Aorta (tissue), 5 donors: ENCODE measurements at regions not wholly inside any gene's neighbourhood (a gene's known extent, or its start where the extent isn't known, plus 50 kb on each side); places are given as distances from the start of the nearest gene placed in this dataset.

ENCODE experiments used
- ATAC-seq: fragments of 200-7000 bp; cut with Tn5 transposase; one replicate; pipeline ENCODE4 v1.9.1; 2022; ENCODE audit warnings: moderate library complexity; ENCODE audit not compliant: low FRiP score
- DNase-seq, 2 donors: peaks; one replicate each; pipeline ENCODE4 v3.0.0-alpha.2; 2020
- H3K27ac ChIP-seq, 2 donors: one replicate each; pipeline ENCODE4 v1.5.1; 2013; ENCODE audit warnings: low read length in 2 of 2, mild to moderate bottlenecking in 2 of 2, moderate library complexity in 2 of 2, control low read depth in 1 of 2, inconsistent platforms in 1 of 2, low read depth in 1 of 2
- H3K27me3 ChIP-seq, 2 donors: one replicate each; pipeline ENCODE4 v1.6.1; 2013; ENCODE audit warnings: control low read depth in 1 of 2, low read length in 1 of 2, mild to moderate bottlenecking in 1 of 2, moderate library complexity in 1 of 2; ENCODE audit not compliant: insufficient read depth in 2 of 2, control insufficient read depth in 1 of 2
- H3K36me3 ChIP-seq, 2 donors: one replicate each; pipeline ENCODE4 v1.6.1; 2013; ENCODE audit warnings: control low read depth in 1 of 2, low read length in 1 of 2, mild to moderate bottlenecking in 1 of 2; ENCODE audit not compliant: insufficient read depth in 2 of 2, control insufficient read depth in 1 of 2
- H3K4me1 ChIP-seq, 2 donors: one replicate each; pipeline ENCODE4 v1.6.1; 2013; ENCODE audit warnings: low read length in 2 of 2, control low read depth in 1 of 2, mild to moderate bottlenecking in 1 of 2, moderate library complexity in 1 of 2; ENCODE audit not compliant: insufficient read depth in 2 of 2, control insufficient read depth in 1 of 2
- H3K4me3 ChIP-seq, 2 donors: one replicate each; pipeline ENCODE4 v1.5.1; 2013; ENCODE audit warnings: low read length in 2 of 2, control low read depth in 1 of 2, mild to moderate bottlenecking in 1 of 2
- H3K9me3 ChIP-seq: one replicate; pipeline ENCODE4 v1.6.1; 2013; ENCODE audit warnings: mild to moderate bottlenecking, low read length; ENCODE audit not compliant: control insufficient read depth
- whole genome bisulfite sequencing, 2 donors: extraction: QIAGEN DNeasy Blood & Tissue Kit; methylation state at CpG; one replicate each; pipeline ENCODE4 v1.1.7; 2013; 5-methylcytosine and 5-hydroxymethylcytosine counted together
- intact Hi-C, 2 donors: fragments of 100-400 bp; cut with DNase I; formaldehyde crosslinking; loops; one replicate each; pipeline versions ENCODE4 v1.14.2 to v1.15.0; 2022
- donor health status: healthy with polysubstance abuse.
- donor health status: Bipolar disorder and iron deficiency.
- donor health status: DM: no; HTN: no; CAD: no.
- donor health status: DM: no; HTN: no; CAD: no.
- donor health status: DM: yes; HTN: yes; CAD: no.

DNA sequence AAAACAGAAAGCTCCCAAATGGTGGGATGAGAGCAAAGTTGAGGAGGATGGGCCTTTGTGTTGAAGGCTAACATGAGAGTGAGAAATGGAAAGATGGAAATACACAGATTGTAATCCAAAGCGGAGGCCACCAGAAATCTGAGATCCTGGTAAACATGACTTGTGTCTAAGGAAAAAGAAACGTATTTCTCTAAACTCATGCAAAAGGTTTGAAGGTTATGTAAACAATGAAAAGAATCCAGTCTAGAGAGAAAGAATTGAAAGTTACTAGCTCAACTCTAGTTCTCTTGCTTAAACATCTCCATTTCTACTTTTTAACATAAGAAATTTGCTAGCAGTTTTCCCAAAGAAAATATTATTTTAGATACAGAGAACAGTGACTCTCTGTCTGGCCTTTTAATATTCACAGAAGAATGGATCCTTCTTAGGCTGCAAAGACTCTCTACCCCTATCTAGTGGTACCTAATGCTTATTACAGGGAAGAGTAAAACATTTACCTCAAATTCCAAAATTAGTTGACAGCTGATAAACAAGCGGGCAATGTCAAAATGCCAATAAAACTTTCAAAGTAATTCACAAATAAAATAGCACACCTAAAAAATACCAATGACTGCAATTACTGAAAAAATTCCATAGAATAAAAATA lies 75.8 kb upstream of the SOX5 start:
- intact Hi-C loops: loop anchor here in 1 of 2 donors (5.0 to 10.0 kb wide), 2 partner anchors 733 to 820 kb away; no protein-coding TSS in a partner anchor
- Histone ChIP-seq H3K4me1 (no peaks in the 10 kb centered on the region), H3K27me3 (no peaks in the 10 kb centered on the region), H3K27ac (peak overlapping the region in 1 of 2 donors; percentile 28), H3K4me3 (no peak overlapping the region), H3K9me3 (no peaks in the 10 kb centered on the region), H3K36me3 (no peaks in the 10 kb centered on the region)
- no peak for ATAC-seq
- DNase-seq: no peak
- WGBS, 2 donors: 63 to 64% methylated on average over 3 of the region's 3 CpGs

DNA sequence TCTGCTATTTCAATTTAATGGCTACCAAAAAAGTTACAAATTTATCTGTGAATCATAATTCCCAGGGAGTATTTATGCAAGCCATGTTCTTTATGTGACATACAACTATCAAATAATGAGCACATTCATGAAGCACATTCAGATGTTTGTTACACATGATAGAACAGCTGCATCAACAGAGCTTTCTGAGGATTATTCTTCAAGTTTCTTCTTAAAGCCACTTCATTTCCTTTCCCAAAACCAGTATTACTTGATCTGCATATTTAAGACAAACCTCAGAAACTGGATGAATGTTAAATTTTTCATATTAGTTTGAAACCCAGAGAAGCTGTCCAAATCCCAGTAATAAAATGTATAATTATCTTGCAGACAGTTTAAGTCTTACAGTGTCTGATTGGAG lies 73.6 kb upstream of the SOX5 start:
- Histone ChIP-seq H3K27me3 (no peaks in the 10 kb centered on the region), H3K4me3 (no peak overlapping the region), H3K9me3 (no peaks in the 10 kb centered on the region), H3K27ac (no peak overlapping the region), H3K36me3 (no peaks in the 10 kb centered on the region), H3K4me1 (no peaks in the 10 kb centered on the region)
- ATAC-seq: no peak
- no peak for DNase-seq
- intact Hi-C loops: loop anchor here in 1 of 2 donors (10.0 kb wide), 1 partner anchor 818 kb away; no protein-coding TSS in a partner anchor

DNA sequence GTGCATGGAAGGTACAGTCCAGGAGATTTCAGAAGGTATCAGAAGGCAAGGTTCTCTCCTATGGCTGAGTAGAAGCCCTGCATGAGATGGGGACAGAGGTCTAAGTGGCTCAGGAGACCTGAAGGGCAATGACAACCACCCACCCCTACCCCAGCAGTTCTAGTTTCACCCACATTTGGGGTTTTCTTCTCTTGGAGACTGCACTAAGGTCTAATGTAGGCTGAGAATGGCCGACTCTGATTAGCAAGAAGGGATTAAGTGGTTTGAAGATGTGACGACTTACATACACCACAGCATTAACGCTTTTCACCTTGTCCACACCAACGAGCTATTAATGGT lies 71.7 kb upstream of the SOX5 start:
- H3K27ac ChIP-seq: no peak overlapping the region
- WGBS, 2 donors: 96 to 99% methylated on average over 4 of the region's 4 CpGs
- no peaks in the 10 kb centered on the region for H3K36me3 ChIP-seq
- no peaks in the 10 kb centered on the region for H3K27me3 ChIP-seq
- intact Hi-C loops: loop anchor here in 1 of 2 donors (10.0 kb wide), 1 partner anchor 816 kb away; no protein-coding TSS in a partner anchor
- H3K4me1 ChIP-seq: no peaks in the 10 kb centered on the region
- H3K4me3 ChIP-seq: no peak overlapping the region
- DNase-seq (no peak), ATAC-seq (no peak)
- H3K9me3 ChIP-seq: no peaks in the 10 kb centered on the region

DNA sequence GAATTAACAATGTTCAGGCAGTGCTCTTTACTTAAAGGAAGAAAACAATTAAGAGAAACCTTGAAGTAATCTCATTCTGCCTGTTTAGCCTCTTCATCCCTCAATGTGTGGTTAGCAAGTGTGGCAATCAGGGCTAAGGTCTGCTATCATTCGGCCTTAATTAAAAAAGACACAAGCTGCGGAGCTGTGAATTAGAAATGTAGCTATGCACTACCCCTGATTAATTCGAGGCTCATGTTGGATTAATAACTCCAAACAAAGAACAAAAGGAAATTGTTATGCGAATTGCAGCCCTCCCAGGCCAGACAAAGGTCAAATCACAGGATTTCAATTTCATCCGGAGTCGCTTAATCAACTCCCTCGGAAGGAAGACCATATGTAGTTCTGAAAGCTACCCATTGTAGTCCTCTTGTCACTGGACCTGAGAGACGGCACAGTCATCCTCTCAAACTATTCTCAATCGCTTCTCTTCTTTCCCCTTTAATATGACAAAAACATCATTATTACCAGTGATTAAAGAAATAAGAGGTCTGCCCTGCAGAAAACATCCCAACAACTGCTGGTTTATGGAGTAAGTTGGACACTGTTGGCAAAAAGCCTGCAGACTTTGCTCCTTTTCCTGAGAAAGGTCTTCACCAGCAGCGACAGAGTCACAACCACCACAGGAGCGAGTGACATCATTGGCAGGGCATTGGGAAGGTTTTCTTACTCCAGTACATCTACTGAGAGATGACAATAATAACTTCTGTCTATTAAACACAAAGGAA lies 71.1 kb upstream of the SOX5 start:
- 94 to 97% methylated on average over 11 of the region's 11 CpGs for WGBS, 2 donors
- intact Hi-C loops: loop anchor here in 1 of 2 donors (10.0 kb wide), 1 partner anchor 816 kb away; no protein-coding TSS in a partner anchor
- Histone ChIP-seq H3K27me3 (no peaks in the 10 kb centered on the region), H3K36me3 (no peaks in the 10 kb centered on the region), H3K9me3 (no peaks in the 10 kb centered on the region), H3K4me3 (no peak overlapping the region), H3K4me1 (no peaks in the 10 kb centered on the region), H3K27ac (no peak overlapping the region)
- ATAC-seq (no peak), DNase-seq (no peak)

DNA sequence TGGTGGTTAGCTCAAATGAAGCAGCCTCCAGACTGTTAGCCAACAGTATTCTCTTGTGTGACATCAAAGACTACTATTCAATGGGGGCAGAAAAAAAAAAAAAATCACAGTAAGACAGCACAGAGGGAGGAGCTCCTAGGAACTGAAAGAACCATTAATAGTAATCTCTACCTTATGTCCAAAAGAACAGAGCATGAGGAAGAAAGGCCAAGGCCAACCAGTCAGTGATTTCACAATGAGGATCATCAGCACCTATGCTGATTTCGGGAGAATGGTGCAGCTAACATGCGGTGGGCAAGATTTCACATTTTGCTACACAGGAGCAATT lies 66.3 kb upstream of the SOX5 start:
- 95 to 96% methylated on average over 2 of the region's 2 CpGs for WGBS, 2 donors
- H3K36me3 ChIP-seq: no peaks in the 10 kb centered on the region
- H3K27me3 ChIP-seq: no peaks in the 10 kb centered on the region
- no peaks in the 10 kb centered on the region for H3K4me1 ChIP-seq
- H3K27ac ChIP-seq: no peak overlapping the region
- no peak overlapping the region for H3K4me3 ChIP-seq
- intact Hi-C loops: no loop called here
- DNase-seq (no peak), ATAC-seq (no peak)
- no peaks in the 10 kb centered on the region for H3K9me3 ChIP-seq

DNA sequence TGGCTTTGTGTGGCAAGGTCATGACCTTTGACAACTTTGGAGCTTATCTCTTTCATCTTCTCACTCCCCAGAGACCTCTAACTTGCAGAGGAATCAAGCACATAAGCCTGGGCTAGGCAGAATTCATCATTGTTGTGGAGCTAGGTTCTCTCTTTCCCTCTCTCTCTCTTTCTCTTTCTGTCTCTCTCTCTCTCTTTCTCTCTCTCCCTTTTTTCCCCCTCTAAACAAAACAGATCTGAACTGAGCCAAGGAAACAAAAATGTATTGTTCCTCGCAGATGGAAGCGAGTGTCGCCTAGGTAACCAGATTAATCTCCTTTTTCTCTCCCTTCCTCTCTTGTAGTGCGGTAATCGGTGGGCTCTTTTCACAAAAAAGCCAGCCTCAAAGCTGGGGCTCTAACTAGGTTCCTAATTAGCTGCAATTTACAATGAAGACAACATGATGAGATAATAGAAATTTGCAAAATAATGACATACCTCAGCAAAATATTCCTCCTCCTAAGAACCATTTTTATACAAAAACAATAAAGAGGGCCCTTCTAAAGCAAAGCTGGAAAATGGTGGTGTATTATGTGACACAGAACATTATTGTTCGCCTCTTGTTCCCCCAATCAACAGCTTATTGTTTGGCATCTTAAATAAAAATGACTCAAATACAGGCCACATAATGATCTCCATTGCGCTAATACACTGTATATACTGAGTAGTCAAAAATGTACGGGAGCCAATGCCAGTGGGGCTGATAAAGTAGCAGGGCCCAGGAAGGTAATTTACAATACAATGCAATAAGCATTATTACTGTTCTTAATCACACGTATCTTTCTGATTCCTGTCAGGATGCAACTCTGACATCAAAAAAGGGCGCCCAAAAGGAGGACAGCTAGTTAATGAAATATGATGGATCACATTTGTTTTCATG lies 65.7 kb upstream of the SOX5 start:
- H3K27me3 ChIP-seq: no peaks in the 10 kb centered on the region
- no peaks in the 10 kb centered on the region for H3K36me3 ChIP-seq
- WGBS, 2 donors: 84 to 91% methylated on average over 10 of the region's 10 CpGs
- H3K9me3 ChIP-seq: no peaks in the 10 kb centered on the region
- ATAC-seq (no peak), DNase-seq (no peak)
- H3K27ac ChIP-seq: no peak overlapping the region
- intact Hi-C loops: no loop called here
- no peak overlapping the region for H3K4me3 ChIP-seq
- no peaks in the 10 kb centered on the region for H3K4me1 ChIP-seq

DNA sequence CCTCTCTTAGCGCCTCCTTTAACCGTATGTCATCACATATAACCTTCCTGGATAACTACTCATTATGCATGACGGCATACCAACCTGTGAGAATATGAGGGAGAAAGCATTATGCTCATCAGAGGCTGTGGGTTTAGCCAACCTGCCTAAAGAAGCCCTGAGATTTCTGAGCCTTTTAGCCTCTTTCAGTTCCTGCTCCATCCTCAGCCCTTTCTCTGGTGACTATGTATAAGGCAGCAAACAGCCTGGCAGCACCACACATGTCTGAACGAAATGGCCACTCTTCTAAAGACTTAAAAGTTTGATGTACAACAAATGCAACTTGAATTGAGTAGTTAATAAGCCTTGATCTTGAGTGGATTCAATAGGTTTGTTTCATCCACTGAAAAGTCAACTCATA lies 64.8 kb upstream of the SOX5 start:
- Histone ChIP-seq H3K4me3 (no peak overlapping the region), H3K27me3 (no peaks in the 10 kb centered on the region), H3K4me1 (no peaks in the 10 kb centered on the region), H3K36me3 (no peaks in the 10 kb centered on the region), H3K27ac (no peak overlapping the region), H3K9me3 (no peaks in the 10 kb centered on the region)
- DNase-seq: no peak
- ATAC-seq: no peak
- 95 to 97% methylated on average over 4 of the region's 4 CpGs for WGBS, 2 donors
- intact Hi-C loops: no loop called here

DNA sequence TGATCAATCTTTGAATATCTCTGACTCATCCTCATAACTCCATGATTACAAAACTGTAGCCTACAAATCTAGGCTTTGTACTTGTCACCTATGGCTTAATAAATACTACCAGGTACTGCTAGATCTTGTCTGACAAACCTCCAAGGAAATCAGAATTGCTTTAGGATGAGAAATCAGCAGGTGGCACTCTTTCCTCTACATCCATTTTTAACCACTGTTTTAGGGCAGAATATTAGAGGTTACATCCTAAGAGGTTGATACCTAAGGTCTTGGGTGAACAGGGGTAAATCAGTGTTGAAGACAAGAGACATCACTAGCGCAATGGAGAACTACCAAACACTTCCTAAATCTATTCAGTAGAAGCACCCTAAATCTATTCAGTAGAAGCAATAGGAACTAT lies 63.1 kb upstream of the SOX5 start:
- DNase-seq (no peak), ATAC-seq (no peak)
- no peaks in the 10 kb centered on the region for H3K4me1 ChIP-seq
- intact Hi-C loops: no loop called here
- no peaks in the 10 kb centered on the region for H3K36me3 ChIP-seq
- H3K27ac ChIP-seq: no peak overlapping the region
- no peaks in the 10 kb centered on the region for H3K9me3 ChIP-seq
- H3K27me3 ChIP-seq: no peaks in the 10 kb centered on the region
- WGBS, 2 donors: 91 to 96% methylated on average over 1 of the region's 1 CpG
- no peak overlapping the region for H3K4me3 ChIP-seq
